Keratinocyte (primary cell): ENCODE measurements at regions not wholly inside any gene's neighbourhood (a gene's known extent, or its start where the extent isn't known, plus 50 kb on each side); places are given as distances from the start of the nearest gene placed in this dataset.

ENCODE experiments used
- EZH2 ChIP-seq: IDR thresholded peaks from one replicate; pipeline ENCODE4 v1.6.1; 2012; ENCODE audit warnings: inconsistent platforms, mild to moderate bottlenecking, low read length, moderate library complexity
- TF ChIP-seq, protein P1 (sequence below), 3 experiments: IDR thresholded peaks in 1 of 3; conservative IDR thresholded peaks in 1 of 3; optimal IDR thresholded peaks in 1 of 3; 2 replicates in 2 of 3; 3 replicates in 1 of 3; pipeline versions ENCODE3 to v1.5.1; 2011; ENCODE audit warnings: low read length in 3 of 3, mild to moderate bottlenecking in 3 of 3, moderate library complexity in 2 of 3, control low read depth in 1 of 3, inconsistent platforms in 1 of 3; ENCODE audit not compliant: insufficient read depth in 2 of 3; ENCODE audit errors: extremely low read depth in 1 of 3

- TF ChIP-seq EZH2 = no peak
- TF ChIP-seq, protein P1, sequence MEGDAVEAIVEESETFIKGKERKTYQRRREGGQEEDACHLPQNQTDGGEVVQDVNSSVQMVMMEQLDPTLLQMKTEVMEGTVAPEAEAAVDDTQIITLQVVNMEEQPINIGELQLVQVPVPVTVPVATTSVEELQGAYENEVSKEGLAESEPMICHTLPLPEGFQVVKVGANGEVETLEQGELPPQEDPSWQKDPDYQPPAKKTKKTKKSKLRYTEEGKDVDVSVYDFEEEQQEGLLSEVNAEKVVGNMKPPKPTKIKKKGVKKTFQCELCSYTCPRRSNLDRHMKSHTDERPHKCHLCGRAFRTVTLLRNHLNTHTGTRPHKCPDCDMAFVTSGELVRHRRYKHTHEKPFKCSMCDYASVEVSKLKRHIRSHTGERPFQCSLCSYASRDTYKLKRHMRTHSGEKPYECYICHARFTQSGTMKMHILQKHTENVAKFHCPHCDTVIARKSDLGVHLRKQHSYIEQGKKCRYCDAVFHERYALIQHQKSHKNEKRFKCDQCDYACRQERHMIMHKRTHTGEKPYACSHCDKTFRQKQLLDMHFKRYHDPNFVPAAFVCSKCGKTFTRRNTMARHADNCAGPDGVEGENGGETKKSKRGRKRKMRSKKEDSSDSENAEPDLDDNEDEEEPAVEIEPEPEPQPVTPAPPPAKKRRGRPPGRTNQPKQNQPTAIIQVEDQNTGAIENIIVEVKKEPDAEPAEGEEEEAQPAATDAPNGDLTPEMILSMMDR (optimal IDR thresholded peaks at IDR 0.05 in 1 of 3, IDR thresholded peaks at IDR 0.05 in 1 of 3, conservative IDR thresholded peaks at IDR 0.05 in 1 of 3; ENCODE audit: extremely low read depth in 1 of 3, insufficient read depth in 2 of 3, low read length in 3 of 3) = no peak
These were observed 71.4 kb upstream of the SPTLC1 start for GRCh38 chr9:92186631-92187030.
